IMR-90 (cell line): ENCODE measurements at regions not wholly inside any gene's neighbourhood (a gene's known extent, or its start where the extent isn't known, plus 50 kb on each side); places are given as distances from the start of the nearest gene placed in this dataset.
A peak's percentile ranks its signal among the peaks of the same experiment; 100 is the strongest.

Experiments
- ATAC-seq: fragments of 200-7000 bp; cut with Tn5 transposase; 2 replicates; pipeline ENCODE4 v1.9.1; 2020; ENCODE audit warnings: low read depth, mild to moderate bottlenecking, moderate library complexity
- BruUV-seq: library from RNA; stranded (reverse); fragments of 400-500 nt; replicated peaks from 2 replicates; lab custom pipeline; 2021; lab: Mats Ljungman, UMichigan
- CTCF ChIA-PET: fragments of 300-600 bp; formaldehyde crosslinking; extraction: SDS; loops from one replicate; lab custom pipeline; 2021; ENCODE audit warnings: antibody characterized with exemption; lab: Yijun Ruan, JAX
- POLR2A ChIA-PET: fragments of 300-600 bp; sonication (Branson Sonifier 250); formaldehyde crosslinking; loops from one replicate; lab custom pipeline; 2022; ENCODE audit warnings: antibody characterized with exemption; ENCODE audit not compliant: unreplicated experiment; lab: Charles Lee
- DNase-seq: peaks from one replicate; pipeline ENCODE4 v3.0.0; 2013
- H2AFZ ChIP-seq: replicated peaks from 2 replicates; pipeline ENCODE3; 2013; ENCODE audit warnings: low read length, mild to moderate bottlenecking; ENCODE audit not compliant: poor library complexity
- H2AK5ac ChIP-seq: 2 replicates; pipeline ENCODE4 v1.6.1; 2013; ENCODE audit warnings: low read depth, low read length, inconsistent platforms
- H2AK9ac ChIP-seq: replicated peaks from 2 replicates; pipeline ENCODE3; 2013; ENCODE audit warnings: mild to moderate bottlenecking, low read depth, low read length, moderate library complexity; ENCODE audit not compliant: poor library complexity
- H2BK120ac ChIP-seq: 2 replicates; pipeline ENCODE4 v1.6.1; 2013; ENCODE audit warnings: low read depth, low read length, inconsistent platforms
- H2BK15ac ChIP-seq: 3 replicates; pipeline ENCODE4 v1.6.1; 2013; ENCODE audit warnings: low read depth, low read length, inconsistent platforms
- H2BK20ac ChIP-seq: 2 replicates; pipeline ENCODE4 v1.6.1; 2013; ENCODE audit warnings: low read depth, mild to moderate bottlenecking, inconsistent platforms, low read length, moderate library complexity
- H2BK5ac ChIP-seq: 2 replicates; pipeline ENCODE4 v1.6.1; 2013; ENCODE audit warnings: mild to moderate bottlenecking, low read depth, low read length, inconsistent platforms; ENCODE audit not compliant: poor library complexity, severe bottlenecking
- H3K14ac ChIP-seq: replicated peaks from 2 replicates; pipeline ENCODE4 v1.6.1; 2013; ENCODE audit warnings: low read depth, low read length, inconsistent platforms
- H3K18ac ChIP-seq: 2 replicates; pipeline ENCODE4 v1.6.1; 2013; ENCODE audit warnings: low read depth, low read length, control low read depth
- H3K23ac ChIP-seq: 2 replicates; pipeline ENCODE4 v1.6.1; 2013; ENCODE audit warnings: low read depth, low read length, inconsistent platforms
- H3K27ac ChIP-seq: 2 replicates; pipeline ENCODE4 v1.5.1; 2013; ENCODE audit warnings: mild to moderate bottlenecking, control low read depth, low read length; ENCODE audit not compliant: insufficient read depth
- H3K27me3 ChIP-seq: 2 replicates; pipeline ENCODE4 v1.6.1; 2013; ENCODE audit warnings: low read length; ENCODE audit not compliant: control insufficient read depth, insufficient read depth
- H3K36me3 ChIP-seq: 2 replicates; pipeline ENCODE4 v1.6.1; 2013; ENCODE audit warnings: low read length, mixed read lengths; ENCODE audit not compliant: control insufficient read depth, insufficient read depth
- H3K4ac ChIP-seq: 2 replicates; pipeline ENCODE4 v1.6.1; 2013; ENCODE audit warnings: low read depth, low read length, inconsistent platforms
- H3K4me1 ChIP-seq: 2 replicates; pipeline ENCODE4 v1.6.1; 2013; ENCODE audit warnings: low read length, mixed read lengths; ENCODE audit not compliant: control insufficient read depth, insufficient read depth
- H3K4me2 ChIP-seq: 2 replicates; pipeline ENCODE4 v1.6.1; 2013; ENCODE audit warnings: low read depth, mild to moderate bottlenecking, control low read depth, low read length, moderate library complexity
- H3K4me3 ChIP-seq: 2 replicates; pipeline ENCODE4 v1.5.1; 2013; ENCODE audit warnings: low read depth, mild to moderate bottlenecking, control low read depth, low read length, moderate library complexity; ENCODE audit not compliant: insufficient read depth
- H3K56ac ChIP-seq: 2 replicates; pipeline ENCODE4 v1.6.1; 2013; ENCODE audit warnings: low read length, inconsistent platforms; ENCODE audit not compliant: insufficient read depth; ENCODE audit errors: extremely low read depth
- H3K79me1 ChIP-seq, 2 experiments: 2 replicates each; pipeline ENCODE4 v1.6.1; 2013; ENCODE audit warnings: low read length in 2 of 2, inconsistent platforms in 1 of 2, low read depth in 1 of 2
- H3K9ac ChIP-seq: 2 replicates; pipeline ENCODE4 v1.6.1; 2013; ENCODE audit warnings: low read depth, low read length, control low read depth
- H3K9me1 ChIP-seq: 2 replicates; pipeline ENCODE4 v1.6.1; 2013; ENCODE audit warnings: low read length, inconsistent platforms; ENCODE audit not compliant: insufficient read depth
- H3K9me3 ChIP-seq: 2 replicates; pipeline ENCODE4 v1.6.1; 2013; ENCODE audit warnings: low read length; ENCODE audit not compliant: control insufficient read depth, insufficient read depth
- H4K20me1 ChIP-seq: 2 replicates; pipeline ENCODE4 v1.6.1; 2013; ENCODE audit warnings: low read length, inconsistent platforms; ENCODE audit not compliant: insufficient read depth
- H4K5ac ChIP-seq: 2 replicates; pipeline ENCODE4 v1.6.1; 2013; ENCODE audit warnings: mild to moderate bottlenecking, low read depth, low read length, control low read depth
- H4K8ac ChIP-seq, 2 experiments: 2 replicates each; pipeline ENCODE4 v1.6.1; 2013; ENCODE audit warnings: low read depth in 2 of 2, low read length in 2 of 2, control low read depth in 1 of 2, inconsistent platforms in 1 of 2
- H4K91ac ChIP-seq: 2 replicates; pipeline ENCODE4 v1.6.1; 2013; ENCODE audit warnings: low read depth, low read length, inconsistent platforms; ENCODE audit not compliant: insufficient read depth
- BHLHE40 ChIP-seq: fragments of 150-350 bp; IDR thresholded peaks from 2 replicates; pipeline ENCODE4 v1.6.1; 2016; ENCODE audit warnings: mild to moderate bottlenecking, low read depth, low read length
- CEBPB ChIP-seq: IDR thresholded peaks from 2 replicates; pipeline ENCODE4 v1.6.1; 2012; ENCODE audit warnings: low read depth, low read length, improper control_type of control experiment
- CHD1 ChIP-seq: IDR thresholded peaks from 2 replicates; pipeline ENCODE4 v1.6.1; 2012; ENCODE audit warnings: low read depth, low read length, improper control_type of control experiment
- ELK1 ChIP-seq: fragments of 150-350 bp; IDR thresholded peaks from 2 replicates; pipeline ENCODE4 v1.6.1; 2016; ENCODE audit warnings: low read depth, mild to moderate bottlenecking, low read length, moderate library complexity, borderline replicate concordance
- FOS ChIP-seq: fragments of 150-350 bp; IDR thresholded peaks from 2 replicates; pipeline ENCODE4 v1.6.1; 2016; ENCODE audit warnings: low read depth, low read length
- MAFK ChIP-seq: IDR thresholded peaks from 2 replicates; pipeline ENCODE4 v1.6.1; 2012; ENCODE audit warnings: low read depth, low read length, improper control_type of control experiment
- MAZ ChIP-seq: IDR thresholded peaks from 2 replicates; pipeline ENCODE4 v1.6.1; 2012; ENCODE audit warnings: low read depth, mild to moderate bottlenecking, low read length, improper control_type of control experiment, moderate library complexity, borderline replicate concordance
- MXI1 ChIP-seq: IDR thresholded peaks from 2 replicates; pipeline ENCODE4 v1.6.1; 2012; ENCODE audit warnings: low read depth, mild to moderate bottlenecking, low read length, moderate library complexity, borderline replicate concordance
- NFE2L2 ChIP-seq: fragments of 150-350 bp; IDR thresholded peaks from 2 replicates; pipeline ENCODE4 v1.6.1; 2016; ENCODE audit warnings: low read depth, mild to moderate bottlenecking, low read length
- POLR2A ChIP-seq: IDR thresholded peaks from 2 replicates; pipeline ENCODE4 v1.6.1; 2012; ENCODE audit warnings: mild to moderate bottlenecking, low read depth, low read length
- RAD21 ChIP-seq: IDR thresholded peaks from 2 replicates; pipeline ENCODE4 v1.6.1; 2012; ENCODE audit warnings: low read length, improper control_type of control experiment
- RCOR1 ChIP-seq: IDR thresholded peaks from 2 replicates; pipeline ENCODE4 v1.6.1; 2012; ENCODE audit warnings: mild to moderate bottlenecking, low read length, improper control_type of control experiment; ENCODE audit not compliant: insufficient replicate concordance
- RFX5 ChIP-seq: IDR thresholded peaks from 2 replicates; pipeline ENCODE4 v1.8.0; 2012; ENCODE audit warnings: low read depth, mild to moderate bottlenecking, low read length, moderate library complexity
- SMC3 ChIP-seq: fragments of 150-350 bp; IDR thresholded peaks from 2 replicates; pipeline ENCODE4 v1.6.1; 2016; ENCODE audit warnings: low read depth, mild to moderate bottlenecking, antibody characterized with exemption, low read length, moderate library complexity
- USF2 ChIP-seq: fragments of 150-350 bp; IDR thresholded peaks from 2 replicates; pipeline ENCODE4 v1.6.1; 2017; ENCODE audit warnings: mild to moderate bottlenecking, antibody characterized with exemption, low read length, low read depth
- WGBS, 2 experiments: methylation state at CpG; one replicate each; pipeline versions ENCODE4 v1.1.5 to v1.1.7; 2013; ENCODE audit warnings: missing lambda C conversion rate in 2 of 2; ENCODE audit not compliant: insufficient read length in 1 of 2; ENCODE audit errors: extremely low coverage in 2 of 2; 5-methylcytosine and 5-hydroxymethylcytosine counted together
- dilution Hi-C: fragments of 300-500 bp; cut with HindIII; formaldehyde crosslinking; loops from one replicate; pipeline ENCODE4 v1.14.3; 2018; ENCODE audit warnings: low sequenced_read_pairs; ENCODE audit not compliant: unreplicated experiment
- in situ Hi-C: fragments of 300-500 bp; cut with MboI; formaldehyde crosslinking; loops from 3 replicates; pipeline ENCODE4 v1.14.3; 2019; ENCODE audit warnings: low sequenced_read_pairs, inconsistent platforms, mixed read lengths
- intact Hi-C: fragments of 100-400 bp; cut with micrococcal nuclease; formaldehyde crosslinking; loops from 2 replicates; pipeline ENCODE4 v1.10.0; 2022
- TF ChIP-seq, protein P1 (sequence below): conservative IDR thresholded peaks from 2 replicates; pipeline ENCODE4 v1.5.1; 2012; ENCODE audit warnings: mild to moderate bottlenecking, low read depth, low read length, improper control_type of control experiment

GRCh38 chr15:29934251-29934650, 112.0 kb upstream of the TJP1 start:
- Histone ChIP-seq H3K4ac (no peak overlapping the region), H3K23ac (no peak overlapping the region), H3K79me1 (0 out of 4 replicates have a peak, but pooled peaks cover 0 to 4% of the 10 kb centered on the region in 2 experiments), H3K4me2 (no peak overlapping the region), H3K56ac (no peak overlapping the region), H4K5ac (no peak overlapping the region), H3K18ac (no peak overlapping the region), H3K36me3 (no peaks in the 10 kb centered on the region), H2BK120ac (no peak overlapping the region), H2AK9ac (no peak overlapping the region), H4K91ac (no peak overlapping the region), H2BK20ac (no peak overlapping the region; the same call in 1 of the 2 replicates), H4K20me1 (no peaks in the 10 kb centered on the region), H3K27me3 (no peaks in the 10 kb centered on the region), H3K4me1 (peaks cover 16% of the 10 kb centered on the region), H2BK15ac (no peak overlapping the region), H2BK5ac (no peak overlapping the region), H3K4me3 (no peak overlapping the region), H3K9ac (no peak overlapping the region), H3K9me3 (no peaks in the 10 kb centered on the region), H4K8ac (peak overlapping the region in 1 of 2 experiments; percentile 1; a peak in 1 of 4 replicates), H3K27ac (no peak overlapping the region), H2AK5ac (no peak overlapping the region), H3K9me1 (peaks cover 18% of the 10 kb centered on the region), H3K14ac (no peak overlapping the region), H2AFZ (no peak overlapping the region)
- in situ Hi-C loops (loop anchor here (10.0 kb wide), 1 partner anchor 259 kb away; no protein-coding TSS in a partner anchor), dilution Hi-C loops (no loop called here), intact Hi-C loops (loop anchor here (2.0 kb wide), 1 partner anchor 185 kb away; no protein-coding TSS in a partner anchor)
- TF ChIP-seq ELK1 (no peak), RFX5 (no peak), SMC3 (no peak), USF2 (no peak), RCOR1 (no peak), CHD1 (no peak), BHLHE40 (no peak), CEBPB (peak; percentile 31; the same call in 1 of the 2 replicates), RAD21 (no peak), MAFK (no peak), MXI1 (no peak), MAZ (peak; percentile 12; the same call in 1 of the 2 replicates), FOS (peak; percentile 14; the same call in 1 of the 2 replicates), NFE2L2 (no peak), POLR2A (no peak)
- TF ChIP-seq, protein P1, sequence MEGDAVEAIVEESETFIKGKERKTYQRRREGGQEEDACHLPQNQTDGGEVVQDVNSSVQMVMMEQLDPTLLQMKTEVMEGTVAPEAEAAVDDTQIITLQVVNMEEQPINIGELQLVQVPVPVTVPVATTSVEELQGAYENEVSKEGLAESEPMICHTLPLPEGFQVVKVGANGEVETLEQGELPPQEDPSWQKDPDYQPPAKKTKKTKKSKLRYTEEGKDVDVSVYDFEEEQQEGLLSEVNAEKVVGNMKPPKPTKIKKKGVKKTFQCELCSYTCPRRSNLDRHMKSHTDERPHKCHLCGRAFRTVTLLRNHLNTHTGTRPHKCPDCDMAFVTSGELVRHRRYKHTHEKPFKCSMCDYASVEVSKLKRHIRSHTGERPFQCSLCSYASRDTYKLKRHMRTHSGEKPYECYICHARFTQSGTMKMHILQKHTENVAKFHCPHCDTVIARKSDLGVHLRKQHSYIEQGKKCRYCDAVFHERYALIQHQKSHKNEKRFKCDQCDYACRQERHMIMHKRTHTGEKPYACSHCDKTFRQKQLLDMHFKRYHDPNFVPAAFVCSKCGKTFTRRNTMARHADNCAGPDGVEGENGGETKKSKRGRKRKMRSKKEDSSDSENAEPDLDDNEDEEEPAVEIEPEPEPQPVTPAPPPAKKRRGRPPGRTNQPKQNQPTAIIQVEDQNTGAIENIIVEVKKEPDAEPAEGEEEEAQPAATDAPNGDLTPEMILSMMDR = no peak
- no TSS peak for BruUV-seq
- POLR2A ChIA-PET = interaction anchor here (0.7 kb wide), 1 partner anchor 113 kb away, joined by 3 read pairs; no protein-coding TSS in a partner anchor
- CTCF ChIA-PET = interaction anchor here (2.2 kb wide), 1 partner anchor 9 kb away, joined by 9 read pairs; no protein-coding TSS in a partner anchor
- ATAC-seq (peak; percentile 57), DNase-seq (peak; percentile 87)
- WGBS, 2 experiments = no CpG with 5 or more reads among the region's 2 CpGs
